Left lung (tissue), 4 donors: ENCODE measurements at regions not wholly inside any gene's neighbourhood (a gene's known extent, or its start where the extent isn't known, plus 50 kb on each side); places are given as distances from the start of the nearest gene placed in this dataset.
A peak's percentile ranks its signal among the peaks of the same experiment; 100 is the strongest.
"Not testable (repeated sequence)": the region's sequence is repeated elsewhere in the genome, so short reads cannot be mapped to it uniquely, and the experiment has no call there.

ENCODE experiments used
- ATAC-seq: fragments of 200-7000 bp; cut with Tn5 transposase; one replicate; pipeline ENCODE4 v1.9.1; 2020; ENCODE audit warnings: moderate library complexity
- DNase-seq, 4 donors: peaks; one replicate each; pipeline ENCODE4 v3.0.0-alpha.2; 2013 to 2020
- H3K27ac ChIP-seq, 2 donors: fragments of 200-600 bp; sonication (generic) in 1 of 2; one replicate each; pipeline versions ENCODE4 v1.5.0 to v1.8.0; 2020 to 2021
- H3K27me3 ChIP-seq, 2 donors: fragments of 200-600 bp; sonication (generic) in 1 of 2; one replicate each; pipeline versions ENCODE4 v1.5.0 to v1.8.0; 2020 to 2021
- H3K36me3 ChIP-seq, 2 donors: fragments of 200-600 bp; sonication (generic) in 1 of 2; one replicate each; pipeline versions ENCODE4 v1.5.0 to v1.8.0; 2020 to 2021
- H3K4me1 ChIP-seq, 2 donors: fragments of 200-600 bp; one replicate each; pipeline ENCODE4 v1.8.0; 2021
- H3K4me3 ChIP-seq, 2 donors: fragments of 200-600 bp; sonication (generic) in 1 of 2; one replicate each; pipeline versions ENCODE4 v1.5.0 to v1.8.0; 2020 to 2021; ENCODE audit warnings: mild to moderate bottlenecking in 1 of 2
- H3K9me3 ChIP-seq, 2 donors: fragments of 200-600 bp; sonication (generic) in 1 of 2; one replicate each; pipeline versions ENCODE4 v1.5.0 to v1.8.0; 2020 to 2021
- intact Hi-C, 2 donors: fragments of 100-400 bp; cut with DNase I; formaldehyde crosslinking; loops; one replicate each; pipeline versions ENCODE4 v1.11.2 to v1.14.2; 2022
- TF ChIP-seq, protein P1 (sequence below), 2 donors: fragments of 200-600 bp; sonication (generic) in 1 of 2; IDR thresholded peaks; one replicate each; pipeline versions ENCODE4 v1.5.0 to v1.8.0; 2021; ENCODE audit warnings: antibody characterized with exemption in 2 of 2
- donor health status: DM: no; HTN: yes; CAD: no.
- donor health status: DM: no; HTN: no; CAD: no.

DNA sequence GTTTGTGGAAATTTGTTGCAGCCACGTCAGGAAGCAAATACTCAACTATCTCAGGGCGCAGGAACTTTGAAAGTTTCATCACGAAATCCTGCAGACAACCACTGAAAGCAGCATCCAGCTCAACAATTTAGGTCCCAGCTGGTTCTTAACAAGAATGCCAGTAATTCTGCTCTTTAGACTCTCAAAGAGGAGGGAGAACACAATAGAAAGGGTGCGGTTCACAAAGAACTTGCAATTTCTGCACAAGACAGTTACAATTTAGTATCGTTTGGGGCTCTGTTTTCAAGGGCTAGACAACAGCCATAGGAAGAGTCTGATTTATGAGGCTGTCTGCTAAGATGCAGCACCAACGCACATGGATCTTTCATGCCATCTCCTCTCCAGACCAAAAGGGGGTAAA, 223.1 kb downstream of the FGFR2 start:
- intact Hi-C loops, result no loop called here
- Histone ChIP-seq H3K27ac (no peak overlapping the region), H3K27me3 (no peaks in the 10 kb centered on the region), H3K4me1 (no peaks in the 10 kb centered on the region), H3K9me3 (no peaks in the 10 kb centered on the region), H3K4me3 (no peak overlapping the region), H3K36me3 (no peaks in the 10 kb centered on the region)
- no peak for ATAC-seq
- peak in 1 of 4 donors; percentile 50 for DNase-seq
- TF ChIP-seq, protein P1, sequence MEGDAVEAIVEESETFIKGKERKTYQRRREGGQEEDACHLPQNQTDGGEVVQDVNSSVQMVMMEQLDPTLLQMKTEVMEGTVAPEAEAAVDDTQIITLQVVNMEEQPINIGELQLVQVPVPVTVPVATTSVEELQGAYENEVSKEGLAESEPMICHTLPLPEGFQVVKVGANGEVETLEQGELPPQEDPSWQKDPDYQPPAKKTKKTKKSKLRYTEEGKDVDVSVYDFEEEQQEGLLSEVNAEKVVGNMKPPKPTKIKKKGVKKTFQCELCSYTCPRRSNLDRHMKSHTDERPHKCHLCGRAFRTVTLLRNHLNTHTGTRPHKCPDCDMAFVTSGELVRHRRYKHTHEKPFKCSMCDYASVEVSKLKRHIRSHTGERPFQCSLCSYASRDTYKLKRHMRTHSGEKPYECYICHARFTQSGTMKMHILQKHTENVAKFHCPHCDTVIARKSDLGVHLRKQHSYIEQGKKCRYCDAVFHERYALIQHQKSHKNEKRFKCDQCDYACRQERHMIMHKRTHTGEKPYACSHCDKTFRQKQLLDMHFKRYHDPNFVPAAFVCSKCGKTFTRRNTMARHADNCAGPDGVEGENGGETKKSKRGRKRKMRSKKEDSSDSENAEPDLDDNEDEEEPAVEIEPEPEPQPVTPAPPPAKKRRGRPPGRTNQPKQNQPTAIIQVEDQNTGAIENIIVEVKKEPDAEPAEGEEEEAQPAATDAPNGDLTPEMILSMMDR (IDR thresholded peaks at IDR 0.05), result no peak

DNA sequence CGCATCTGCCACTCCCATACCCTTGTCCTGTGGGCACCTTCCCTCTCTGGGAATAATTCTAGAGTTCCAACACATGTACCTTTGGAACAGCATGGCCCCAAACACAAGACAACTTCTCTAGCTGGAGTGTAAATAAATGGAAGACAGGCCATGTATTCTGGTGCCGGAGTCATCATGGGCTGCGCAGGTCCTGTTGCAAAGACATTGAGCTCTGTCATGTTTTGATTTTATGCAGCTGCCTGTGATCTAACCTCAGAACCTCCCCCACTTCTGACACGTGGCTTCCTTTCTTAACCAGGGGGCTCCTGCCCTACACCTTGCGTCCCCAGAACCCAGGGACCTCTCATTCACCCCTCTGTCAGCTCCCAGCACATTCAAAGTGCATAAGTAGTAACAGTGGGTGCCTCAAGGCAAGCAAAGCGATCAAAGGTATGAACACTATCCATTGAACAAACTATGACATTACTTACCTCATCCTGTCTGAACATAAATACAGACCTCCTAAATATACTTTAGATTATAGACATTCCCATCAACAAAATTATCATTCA, 219.9 kb downstream of the FGFR2 start:
- Histone ChIP-seq H3K27ac (no peak overlapping the region), H3K9me3 (no peaks in the 10 kb centered on the region), H3K4me1 (no peaks in the 10 kb centered on the region), H3K4me3 (no peak overlapping the region), H3K36me3 (no peaks in the 10 kb centered on the region), H3K27me3 (no peaks in the 10 kb centered on the region)
- DNase-seq, result no peak
- intact Hi-C loops, result no loop called here
- no peak for ATAC-seq
- TF ChIP-seq, protein P1 (IDR thresholded peaks at IDR 0.05), result no peak

DNA sequence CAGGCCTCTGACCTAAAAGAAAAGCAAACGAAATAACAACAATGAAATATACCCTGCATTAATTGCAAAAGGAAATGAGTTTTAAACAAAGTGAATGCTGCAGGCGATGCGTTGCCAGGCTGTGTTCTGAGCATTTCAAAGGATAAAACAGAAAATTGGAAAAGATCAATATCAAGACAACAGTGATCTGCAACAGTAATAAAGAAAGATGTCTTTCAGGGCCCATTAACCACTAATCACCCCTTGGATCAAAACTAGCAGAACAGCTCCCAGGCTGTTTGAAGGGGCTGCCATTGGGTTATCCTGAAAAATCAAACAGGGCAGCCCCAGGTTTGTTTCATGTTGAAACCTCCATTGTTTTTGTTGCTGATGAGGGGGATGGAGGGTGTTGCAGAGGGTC, 219.2 kb downstream of the FGFR2 start:
- Histone ChIP-seq H3K36me3 (no peaks in the 10 kb centered on the region), H3K27ac (no peak overlapping the region), H3K9me3 (no peaks in the 10 kb centered on the region), H3K4me3 (no peak overlapping the region), H3K27me3 (no peaks in the 10 kb centered on the region), H3K4me1 (no peaks in the 10 kb centered on the region)
- intact Hi-C loops, result no loop called here
- ATAC-seq, result no peak
- TF ChIP-seq, protein P1 (IDR thresholded peaks at IDR 0.05), result no peak
- no peak for DNase-seq

DNA sequence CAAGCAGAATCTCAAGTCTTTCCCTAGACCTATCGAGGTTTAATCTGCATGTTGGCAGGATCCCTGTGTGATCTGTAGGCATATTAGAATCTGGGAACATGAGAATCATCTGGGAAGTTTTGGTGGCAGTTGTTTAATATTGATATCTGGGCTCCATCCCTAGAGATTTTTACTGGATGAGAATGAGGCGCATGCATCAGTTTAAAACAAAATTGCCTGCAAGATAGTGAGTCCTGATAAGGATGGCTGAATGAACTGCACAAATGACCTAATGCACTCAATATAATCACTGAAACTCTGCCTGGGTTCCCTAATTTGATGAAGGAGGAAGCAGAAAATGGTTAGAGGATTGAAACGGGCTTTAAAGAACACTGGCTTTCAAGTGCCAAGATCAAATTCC, 218.0 kb downstream of the FGFR2 start:
- no peaks in the 10 kb centered on the region for H3K9me3 ChIP-seq
- ATAC-seq, result no peak
- no peaks in the 10 kb centered on the region for H3K36me3 ChIP-seq
- no peak overlapping the region for H3K4me3 ChIP-seq
- H3K4me1 ChIP-seq, result no peaks in the 10 kb centered on the region
- intact Hi-C loops, result no loop called here
- TF ChIP-seq, protein P1 (IDR thresholded peaks at IDR 0.05), result no peak
- H3K27ac ChIP-seq, result no peak overlapping the region
- no peak for DNase-seq
- no peaks in the 10 kb centered on the region for H3K27me3 ChIP-seq

DNA sequence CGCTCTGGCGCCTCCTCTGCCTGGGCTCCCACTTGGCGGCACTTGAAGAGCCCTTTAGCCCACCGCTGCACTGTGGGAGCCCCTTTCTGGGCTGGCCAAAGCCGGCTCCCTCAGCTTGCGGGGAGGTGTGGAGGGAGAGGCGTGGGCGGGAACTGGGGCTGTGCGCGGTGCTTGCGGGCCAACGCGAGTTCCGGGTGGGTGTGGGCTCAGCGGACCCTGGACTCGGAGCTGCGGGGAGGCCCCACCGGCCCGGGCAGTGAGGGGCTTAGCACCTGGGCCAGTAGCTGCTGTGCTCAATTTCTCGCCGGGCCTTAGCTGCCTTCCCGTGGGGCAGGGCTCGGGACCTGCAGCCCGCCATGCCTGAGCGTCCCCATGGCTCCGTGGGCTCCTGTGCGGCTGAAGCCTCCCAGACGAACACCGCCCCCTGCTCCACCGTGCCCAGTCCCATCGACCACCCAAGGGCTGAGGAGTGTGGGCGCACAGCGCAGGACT, 216.2 kb downstream of the FGFR2 start:
- intact Hi-C loops, H3K27ac ChIP-seq, ATAC-seq, H3K27me3 ChIP-seq, H3K9me3 ChIP-seq, H3K36me3 ChIP-seq, H3K4me1 ChIP-seq, H3K4me3 ChIP-seq: not testable (repeated sequence)
- DNase-seq, result peak in 1 of 4 donors; percentile 76

DNA sequence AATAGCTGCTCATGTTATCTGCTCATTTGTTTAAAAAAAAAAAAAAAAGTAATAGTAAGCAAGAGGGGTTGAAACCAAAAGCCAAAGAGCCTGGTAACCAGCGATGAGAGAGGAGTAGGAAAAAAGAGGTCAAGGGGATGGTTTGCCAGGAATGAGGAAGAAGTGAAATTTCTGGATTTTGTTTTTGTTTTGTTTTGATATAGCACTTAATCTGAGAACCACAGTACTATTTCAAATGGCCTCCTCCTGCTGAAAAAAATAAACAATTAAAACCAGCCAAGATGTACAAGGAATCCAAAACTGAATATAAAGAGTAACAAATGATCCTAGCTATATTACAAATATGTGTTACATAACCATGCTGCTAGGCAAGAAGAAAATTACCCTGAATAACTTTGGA, 213.1 kb downstream of the FGFR2 start:
- ATAC-seq (no peak), DNase-seq (peak in 2 of 4 donors; percentile 50 to 64)
- no peaks in the 10 kb centered on the region for H3K4me1 ChIP-seq
- intact Hi-C loops, result no loop called here
- H3K36me3 ChIP-seq, result no peaks in the 10 kb centered on the region
- H3K9me3 ChIP-seq, result no peaks in the 10 kb centered on the region
- H3K27ac ChIP-seq, result no peak overlapping the region
- H3K4me3 ChIP-seq, result no peak overlapping the region
- H3K27me3 ChIP-seq, result no peaks in the 10 kb centered on the region
- TF ChIP-seq, protein P1 (IDR thresholded peaks at IDR 0.05), result no peak
